GM10248 (cell line): ENCODE measurements at regions not wholly inside any gene's neighbourhood (a gene's known extent, or its start where the extent isn't known, plus 50 kb on each side); places are given as distances from the start of the nearest gene placed in this dataset.

ENCODE experiments used
- CTCF ChIA-PET: fragments of 300-600 bp; sonication (Branson Sonifier 250); formaldehyde crosslinking; extraction: SDS; loops from one replicate; lab custom pipeline; 2021; ENCODE audit warnings: antibody characterized with exemption; lab: Yijun Ruan, JAX
- POLR2A ChIA-PET: fragments of 350-650 bp; sonication (Branson Sonifier 250); formaldehyde crosslinking; extraction: SDS; loops from one replicate; lab custom pipeline; 2020; ENCODE audit warnings: antibody characterized with exemption; lab: Yijun Ruan, JAX
- DNase-seq: peaks from one replicate; pipeline ENCODE4 v3.0.0; 2012; ENCODE audit errors: extremely low spot score
- TF ChIP-seq, protein P1 (sequence below): IDR thresholded peaks from 2 replicates; pipeline ENCODE4 v1.5.1; 2012; ENCODE audit warnings: mild to moderate bottlenecking, low read depth; ENCODE audit errors: extremely low read depth, missing control alignments, control extremely low read depth

GRCh38 chr15:47484997-47485396, 232.3 kb upstream of the SEMA6D start:
- TF ChIP-seq, protein P1, sequence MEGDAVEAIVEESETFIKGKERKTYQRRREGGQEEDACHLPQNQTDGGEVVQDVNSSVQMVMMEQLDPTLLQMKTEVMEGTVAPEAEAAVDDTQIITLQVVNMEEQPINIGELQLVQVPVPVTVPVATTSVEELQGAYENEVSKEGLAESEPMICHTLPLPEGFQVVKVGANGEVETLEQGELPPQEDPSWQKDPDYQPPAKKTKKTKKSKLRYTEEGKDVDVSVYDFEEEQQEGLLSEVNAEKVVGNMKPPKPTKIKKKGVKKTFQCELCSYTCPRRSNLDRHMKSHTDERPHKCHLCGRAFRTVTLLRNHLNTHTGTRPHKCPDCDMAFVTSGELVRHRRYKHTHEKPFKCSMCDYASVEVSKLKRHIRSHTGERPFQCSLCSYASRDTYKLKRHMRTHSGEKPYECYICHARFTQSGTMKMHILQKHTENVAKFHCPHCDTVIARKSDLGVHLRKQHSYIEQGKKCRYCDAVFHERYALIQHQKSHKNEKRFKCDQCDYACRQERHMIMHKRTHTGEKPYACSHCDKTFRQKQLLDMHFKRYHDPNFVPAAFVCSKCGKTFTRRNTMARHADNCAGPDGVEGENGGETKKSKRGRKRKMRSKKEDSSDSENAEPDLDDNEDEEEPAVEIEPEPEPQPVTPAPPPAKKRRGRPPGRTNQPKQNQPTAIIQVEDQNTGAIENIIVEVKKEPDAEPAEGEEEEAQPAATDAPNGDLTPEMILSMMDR: no peak
- POLR2A ChIA-PET: no interaction called here
- CTCF ChIA-PET: interaction anchor here (1.5 kb wide), 1 partner anchor 9 kb away, joined by 4 read pairs; no protein-coding TSS in a partner anchor
- no peak for DNase-seq

DNA sequence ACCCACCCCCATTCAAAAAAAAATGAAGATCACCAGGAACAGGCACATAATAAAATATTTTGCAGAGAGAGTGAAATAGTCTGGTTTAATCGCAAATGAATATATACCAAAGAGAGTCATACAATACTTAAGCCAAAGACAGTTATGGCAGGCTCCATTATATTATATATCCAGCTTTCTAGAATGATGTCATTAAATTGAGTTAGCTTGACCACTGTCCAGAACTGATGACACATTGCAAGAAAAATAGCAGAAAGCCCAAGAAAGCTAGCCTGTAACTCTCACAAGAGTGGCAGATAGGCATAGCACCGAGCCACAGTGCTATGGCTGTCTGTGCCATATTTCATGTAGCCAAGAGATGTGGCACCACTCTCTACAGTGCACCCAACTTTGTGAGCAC, 231.9 kb upstream of the SEMA6D start:
- CTCF ChIA-PET: interaction anchor here (1.5 kb wide), 1 partner anchor 10 kb away, joined by 4 read pairs; no protein-coding TSS in a partner anchor
- POLR2A ChIA-PET: no interaction called here
- TF ChIP-seq, protein P1: no peak
- no peak for DNase-seq

DNA sequence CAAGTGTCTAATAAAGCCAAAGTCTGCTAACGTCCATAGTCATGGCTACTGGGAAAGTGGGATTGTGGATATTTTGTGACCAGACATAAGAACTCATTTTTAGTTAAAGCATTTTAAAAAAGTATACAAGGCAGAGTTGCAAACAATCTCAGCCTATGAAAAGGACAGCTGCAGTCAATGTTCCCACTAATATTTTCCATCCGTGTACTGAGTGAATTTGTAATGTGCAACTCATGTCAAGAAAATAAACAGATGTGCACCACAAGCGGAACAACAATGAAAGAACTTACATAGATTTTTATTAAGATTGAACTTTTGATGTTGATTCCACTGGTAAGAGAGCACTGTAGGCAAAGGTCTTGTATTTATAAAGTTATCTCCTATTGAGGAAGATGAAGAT, 231.3 kb upstream of the SEMA6D start:
- DNase-seq: no peak
- TF ChIP-seq, protein P1: no peak
- ChIA-PET POLR2A (no interaction called here), CTCF (interaction anchor here (0.9 to 1.5 kb wide), 2 partner anchors 10 to 13 kb away, joined by 4 read pairs; no protein-coding TSS in a partner anchor)

DNA sequence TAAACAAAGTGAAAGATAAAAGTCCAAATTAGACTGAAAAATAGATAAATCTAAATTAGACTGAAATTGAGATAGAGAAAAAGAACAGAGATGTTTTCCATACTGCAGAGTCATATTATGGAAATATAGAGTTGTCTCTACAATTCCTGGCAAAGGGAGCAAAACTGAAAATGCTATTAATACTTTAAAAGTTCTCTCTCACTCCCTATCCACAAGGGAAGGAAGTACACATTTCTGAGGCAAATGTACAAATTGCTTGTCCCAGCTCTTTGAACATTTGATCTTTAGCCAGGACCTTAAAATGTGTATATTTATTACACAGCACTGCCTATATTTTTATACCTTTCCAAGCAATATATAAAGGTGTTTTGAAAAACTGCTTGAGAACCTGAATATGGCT, 225.1 kb upstream of the SEMA6D start:
- DNase-seq: no peak
- POLR2A ChIA-PET: no interaction called here
- CTCF ChIA-PET: no interaction called here
- TF ChIP-seq, protein P1: no peak

DNA sequence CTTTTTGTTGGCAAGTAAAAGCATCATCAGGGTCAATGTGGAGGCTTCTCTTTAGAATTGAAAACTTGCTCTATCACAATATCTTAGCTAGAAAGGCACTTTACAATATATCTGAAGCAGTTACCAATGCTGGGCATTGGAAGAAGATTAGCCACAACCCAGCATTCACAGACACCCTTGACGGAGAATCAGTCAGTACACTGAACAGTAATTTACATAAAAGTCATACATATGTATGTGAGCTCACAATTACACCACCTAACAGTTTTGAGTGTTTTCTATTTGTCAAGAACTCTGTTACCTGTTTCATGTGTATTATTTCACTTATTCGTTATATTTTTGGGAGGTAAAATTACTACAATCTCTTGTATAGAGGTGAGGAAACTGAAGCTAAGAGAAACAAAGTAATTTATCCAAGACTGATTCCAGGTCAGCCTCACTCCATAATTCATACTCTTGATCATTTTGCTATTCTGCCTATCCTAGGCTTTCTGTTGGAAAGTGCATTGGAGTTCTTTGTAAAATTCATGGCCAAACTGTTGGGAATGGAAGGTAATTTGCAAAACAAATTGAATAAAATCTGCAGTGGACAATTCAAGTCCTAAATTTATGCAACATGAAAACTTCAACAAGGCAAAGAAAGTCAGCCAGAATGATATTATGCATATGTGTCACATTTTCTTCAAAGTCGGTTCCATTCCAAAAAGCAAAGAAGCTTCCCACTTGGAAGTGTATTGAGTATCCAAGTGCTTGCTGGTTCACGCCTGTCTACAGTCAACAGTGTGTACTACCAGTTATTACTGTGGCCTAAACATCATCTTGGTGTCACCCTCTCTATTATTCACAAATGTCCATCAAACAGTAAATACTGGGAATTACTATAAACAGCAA, 223.7 kb upstream of the SEMA6D start:
- ChIA-PET POLR2A (no interaction called here), CTCF (no interaction called here)
- TF ChIP-seq, protein P1: no peak
- DNase-seq: no peak

GRCh38 chr15:47496343-47497185, 220.7 kb upstream of the SEMA6D start:
- POLR2A ChIA-PET: no interaction called here
- no peak for DNase-seq
- CTCF ChIA-PET: no interaction called here
- TF ChIP-seq, protein P1: no peak
